COR-L47 (cell line): ENCODE measurements at regions not wholly inside any gene's neighbourhood (a gene's known extent, or its start where the extent isn't known, plus 50 kb on each side); places are given as distances from the start of the nearest gene placed in this dataset.
A peak's percentile ranks its signal among the peaks of the same experiment; 100 is the strongest.
"Not testable (repeated sequence)": the region's sequence is repeated elsewhere in the genome, so short reads cannot be mapped to it uniquely, and the experiment has no call there.

Source experiments
- DNase-seq: peaks from one replicate; lab custom pipeline; 2025; lab: John Stamatoyannopoulos, UW

DNA sequence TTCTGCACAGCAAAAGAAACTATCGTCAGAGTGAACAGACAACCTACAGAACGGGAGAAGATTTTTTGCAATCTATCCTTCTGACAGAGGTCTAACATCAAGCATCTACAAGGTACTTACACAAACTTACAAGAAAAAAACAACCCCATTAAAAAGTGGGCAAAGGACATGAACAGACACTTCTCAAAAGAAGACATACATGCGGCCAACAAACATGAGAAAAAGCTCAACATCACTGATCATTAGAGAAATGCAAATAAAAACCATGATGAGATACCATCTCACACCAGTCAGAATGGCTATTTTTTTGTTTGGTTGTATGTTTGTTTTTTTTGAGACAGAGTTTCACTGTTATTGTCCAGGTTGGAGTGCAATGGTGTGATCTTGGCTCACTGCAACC is 131.5 kb upstream of the MED13 start:
- DNase-seq, result not testable (repeated sequence)

DNA sequence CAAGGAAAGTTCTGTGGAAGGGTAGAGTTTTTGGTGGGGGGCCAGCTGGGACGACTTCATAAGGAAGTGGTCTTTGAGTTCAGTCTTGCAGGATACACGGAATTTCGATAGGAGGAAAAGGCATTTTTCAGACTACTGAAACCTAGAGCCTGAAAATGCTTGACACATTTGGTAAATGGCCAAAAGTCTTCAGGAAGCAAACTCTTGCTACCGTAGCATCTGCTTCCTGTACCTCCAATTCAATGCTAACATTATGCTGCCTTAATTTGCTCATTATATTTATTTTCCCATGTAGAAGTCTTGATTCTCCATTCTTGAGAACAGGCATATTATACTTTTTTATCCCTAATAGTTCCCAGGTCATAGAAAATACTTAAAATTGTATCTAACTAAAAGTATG is 129.3 kb upstream of the MED13 start:
- no peak for DNase-seq

DNA sequence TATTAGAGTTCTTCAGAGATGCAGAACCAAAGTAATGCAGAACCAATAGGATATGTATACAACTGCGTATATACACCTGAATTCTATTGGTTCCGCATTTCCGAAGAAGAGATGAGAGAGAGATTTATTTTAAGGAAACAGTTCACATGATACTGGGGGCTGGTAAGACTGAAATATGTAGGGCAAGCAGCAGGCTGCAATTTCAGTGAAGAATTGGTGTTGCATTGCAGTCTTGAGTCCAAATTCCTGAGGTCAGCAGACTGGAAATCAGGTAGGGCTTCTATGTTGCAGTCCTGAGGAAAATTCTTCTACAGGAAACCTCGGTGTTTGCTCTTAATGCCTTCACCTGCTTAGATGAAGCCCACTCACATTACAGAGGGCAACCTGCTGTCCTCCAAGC is 128.2 kb upstream of the MED13 start:
- no peak for DNase-seq

DNA sequence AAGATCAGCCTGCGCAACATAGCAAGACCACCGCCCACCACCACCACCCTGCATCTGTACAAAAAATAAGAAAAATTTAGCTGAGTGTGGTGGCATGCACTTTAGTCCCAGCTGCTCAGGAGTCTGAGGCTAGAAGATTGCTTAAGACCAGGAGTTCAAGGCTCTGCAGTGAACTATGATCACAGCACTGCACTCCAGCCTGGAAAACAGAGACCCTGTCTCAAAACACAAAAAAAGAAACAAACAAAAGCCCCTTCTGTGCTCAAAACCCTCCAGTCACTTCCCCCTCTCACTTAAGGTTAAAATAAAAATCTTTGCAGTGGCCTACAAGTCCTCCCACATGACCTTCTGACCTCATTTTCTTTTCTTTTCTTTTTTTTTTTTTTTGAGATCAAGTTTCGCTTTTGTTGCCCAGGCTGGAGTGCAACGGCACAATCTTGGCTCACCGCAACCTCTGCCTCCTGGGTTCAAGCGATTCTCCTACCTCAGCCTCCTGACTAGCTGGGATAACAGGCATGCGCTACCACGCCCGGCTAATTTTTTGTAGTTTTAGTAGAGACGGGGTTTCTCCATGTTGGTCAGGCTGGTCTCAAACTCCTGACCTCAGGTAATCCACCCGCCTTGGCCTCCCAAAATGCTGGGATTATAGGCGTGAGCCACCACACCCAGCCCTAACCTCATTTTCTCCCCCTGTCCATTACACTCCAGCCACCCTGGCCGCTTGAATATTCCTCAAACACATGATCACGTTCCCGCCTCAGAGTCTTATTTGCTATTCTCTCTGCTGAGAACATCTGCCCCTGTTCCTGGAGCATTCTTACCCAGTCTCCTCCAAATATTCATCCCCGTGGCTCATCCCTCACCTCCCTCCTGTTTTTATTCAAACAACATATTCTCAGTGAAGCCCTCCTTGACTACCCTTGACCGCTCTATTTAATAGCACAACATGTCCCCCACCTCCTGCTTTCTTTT is 126.6 kb upstream of the MED13 start:
- DNase-seq, result no peak

DNA sequence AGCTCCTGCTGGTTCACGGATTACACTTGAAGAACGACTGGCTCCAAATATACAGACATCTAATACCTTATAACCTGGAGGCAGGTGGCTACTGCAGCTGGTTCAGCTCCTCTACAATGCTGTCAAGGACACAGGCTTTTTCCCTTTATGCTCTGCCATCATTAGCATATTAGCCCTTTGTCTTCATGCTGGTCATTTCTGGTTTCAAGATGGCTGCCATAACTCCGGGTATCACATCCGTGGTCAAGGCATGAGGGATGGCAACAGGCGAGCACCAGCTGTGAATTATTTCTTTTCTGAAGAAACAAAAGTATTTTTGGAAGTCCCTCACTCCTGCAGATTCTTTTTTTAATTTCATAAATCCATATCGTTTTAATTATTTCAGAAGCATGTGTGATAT is 124.3 kb upstream of the MED13 start:
- no peak for DNase-seq

DNA sequence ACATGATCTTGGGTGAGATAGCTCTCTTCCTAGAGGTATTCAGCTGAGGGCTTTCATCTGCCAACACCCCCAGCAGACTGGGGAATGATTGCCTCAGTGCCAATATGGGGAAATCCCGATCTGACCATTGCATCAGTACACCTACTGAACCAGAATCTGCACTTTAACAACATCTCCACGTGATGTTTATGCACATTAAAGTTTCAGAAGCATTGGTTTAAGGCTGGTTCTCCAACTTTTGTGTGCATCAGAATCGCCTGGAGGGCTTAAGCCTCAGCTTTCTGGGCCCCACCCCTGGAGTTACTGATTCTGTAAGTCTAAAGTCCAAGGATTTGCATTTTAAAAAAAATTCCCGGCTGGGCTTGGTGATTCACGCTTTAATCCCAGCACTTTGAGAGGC is 123.6 kb upstream of the MED13 start:
- no peak for DNase-seq

DNA sequence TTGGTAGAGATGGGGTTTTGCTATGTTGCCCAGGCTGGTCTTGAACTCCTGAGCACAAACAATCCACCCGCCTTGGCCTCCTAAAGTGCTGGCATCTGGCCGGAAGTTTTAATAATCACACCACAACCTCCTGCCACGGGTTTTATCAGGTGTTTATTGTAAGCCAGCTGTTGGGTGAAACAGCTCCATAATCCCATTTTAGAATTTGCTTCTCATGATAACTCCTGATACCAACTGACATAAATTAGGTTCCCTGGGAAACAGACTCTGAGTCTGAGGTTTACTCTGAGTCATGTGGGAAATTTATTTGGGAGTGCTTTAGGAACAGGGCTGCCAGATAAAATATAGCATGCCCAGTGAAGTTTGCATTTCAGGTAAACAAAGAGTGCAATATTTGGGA is 122.6 kb upstream of the MED13 start:
- DNase-seq, result no peak

DNA sequence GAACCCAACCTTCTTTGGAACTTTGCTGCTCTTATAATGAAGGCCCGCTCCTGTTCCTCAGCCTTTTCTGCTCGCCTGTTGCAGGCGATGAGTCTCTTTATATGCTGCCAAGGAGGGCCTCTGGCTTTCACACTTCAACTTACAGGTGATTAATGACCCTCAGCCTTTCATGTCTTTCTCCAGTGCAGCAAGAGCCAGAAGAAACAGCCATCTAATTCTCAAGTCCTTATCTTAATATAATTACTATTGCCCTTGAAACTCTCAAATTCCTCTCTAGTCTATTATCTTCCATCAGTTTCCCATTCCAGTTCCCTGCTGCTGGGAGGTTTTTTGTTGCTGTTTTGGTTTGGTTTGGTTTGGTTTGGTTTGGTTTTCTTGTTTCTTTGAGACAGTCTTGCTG is 121.8 kb upstream of the MED13 start:
- DNase-seq, result no peak

DNA sequence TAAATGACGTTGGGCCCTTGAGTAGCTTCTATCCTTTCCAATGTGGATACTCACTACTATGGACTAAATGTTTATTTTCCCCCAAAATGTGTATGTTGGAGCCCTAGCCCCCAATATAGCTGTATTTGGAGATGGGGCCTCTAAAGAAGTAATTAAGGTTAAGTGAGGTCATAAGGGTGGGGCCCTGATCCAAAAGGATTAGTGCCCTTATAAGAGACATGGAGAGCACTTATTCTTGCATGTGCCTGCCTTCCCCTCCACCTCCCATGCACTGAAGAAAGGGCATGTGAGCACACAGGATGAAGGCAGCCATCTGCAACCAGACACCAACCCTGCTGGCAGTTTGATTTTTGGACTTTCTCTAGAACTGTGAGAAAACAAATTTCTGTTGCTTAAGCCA is 115.7 kb upstream of the MED13 start:
- DNase-seq, result no peak

DNA sequence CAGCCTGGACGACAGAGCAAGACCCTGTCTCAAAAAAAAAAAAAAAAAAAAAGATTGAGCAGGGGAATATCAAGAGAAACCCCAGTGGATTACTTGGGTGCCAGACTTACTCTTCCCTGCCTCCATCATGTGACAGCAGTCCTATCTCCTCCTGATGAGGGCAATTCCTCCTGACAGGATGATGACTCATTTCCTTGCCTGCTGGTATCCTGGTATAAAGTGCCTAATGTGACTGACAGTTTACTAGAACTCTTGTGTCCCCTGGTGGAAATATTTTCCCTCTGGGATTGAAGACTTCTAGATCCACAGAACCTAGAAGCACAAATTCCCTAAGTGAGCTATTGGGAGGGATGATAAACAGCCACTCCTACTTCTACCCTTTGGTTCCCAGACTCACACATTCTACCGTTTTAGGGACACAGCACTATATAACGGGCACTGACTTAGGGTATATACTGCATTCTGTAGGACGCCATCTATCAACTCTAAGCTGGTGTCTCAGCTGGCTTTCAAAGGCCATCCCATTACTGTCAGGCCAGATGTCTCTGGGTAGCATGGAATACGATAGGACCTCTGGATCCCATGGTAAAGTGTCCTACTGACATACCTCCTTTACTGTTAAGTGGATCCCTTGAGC is 114.6 kb upstream of the MED13 start:
- DNase-seq, result peak; percentile 15

DNA sequence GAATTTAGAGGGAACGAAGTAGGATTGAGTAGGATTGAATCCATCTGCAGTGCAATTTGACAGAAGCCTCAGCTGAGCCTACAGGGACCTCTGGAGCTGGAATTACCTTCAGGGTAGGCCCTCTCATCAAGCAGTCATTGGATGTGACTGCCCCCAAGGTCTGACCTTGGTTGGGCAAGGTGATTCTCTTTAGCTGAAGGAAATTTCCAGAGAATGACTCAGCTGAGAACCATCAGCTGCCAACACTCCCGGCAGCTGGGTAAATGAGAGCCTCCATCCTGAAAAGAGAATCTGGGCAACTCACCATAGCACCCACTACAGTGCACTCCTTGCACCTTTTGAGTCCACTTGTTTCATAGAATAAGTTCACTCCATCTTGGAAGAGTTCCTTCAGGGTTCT is 113.5 kb upstream of the MED13 start:
- DNase-seq, result no peak

DNA sequence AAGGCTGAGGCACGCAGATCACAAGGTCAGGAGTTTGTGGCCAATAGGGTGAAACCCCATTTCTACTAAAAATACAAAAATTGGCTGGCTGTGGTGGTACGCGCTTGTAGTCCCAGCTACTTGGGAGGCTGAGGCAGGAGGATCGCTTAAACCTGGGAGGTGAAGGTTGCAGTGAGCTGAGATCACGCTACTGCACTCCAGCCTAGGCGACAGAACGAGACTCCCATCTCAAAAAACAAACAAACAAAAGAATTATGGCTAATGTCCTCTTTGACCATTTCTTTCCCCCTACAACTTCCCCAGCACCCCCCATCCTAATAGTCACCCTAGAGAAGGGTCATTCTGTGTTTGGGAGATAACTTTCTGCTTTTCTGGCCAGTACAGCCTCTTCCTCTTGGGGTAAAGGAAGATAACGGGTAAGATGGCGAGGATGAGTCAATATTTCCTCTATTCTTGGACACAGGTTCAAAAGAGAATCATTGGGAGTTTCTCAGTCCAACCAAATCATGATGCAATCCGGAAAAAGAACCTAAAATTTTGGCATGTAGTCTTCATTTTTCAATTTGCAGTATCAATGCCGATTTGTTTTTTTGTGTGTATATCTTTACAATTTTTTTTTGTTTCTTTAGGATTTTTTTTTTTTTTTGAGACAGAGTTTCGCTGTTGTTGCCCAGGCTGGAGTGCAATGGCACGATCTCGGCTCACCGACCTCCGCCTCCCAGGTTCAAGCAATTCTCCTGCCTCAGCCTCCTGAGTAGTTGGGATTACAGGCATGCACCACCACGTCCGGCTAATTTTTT is 107.6 kb upstream of the MED13 start:
- DNase-seq, result no peak

DNA sequence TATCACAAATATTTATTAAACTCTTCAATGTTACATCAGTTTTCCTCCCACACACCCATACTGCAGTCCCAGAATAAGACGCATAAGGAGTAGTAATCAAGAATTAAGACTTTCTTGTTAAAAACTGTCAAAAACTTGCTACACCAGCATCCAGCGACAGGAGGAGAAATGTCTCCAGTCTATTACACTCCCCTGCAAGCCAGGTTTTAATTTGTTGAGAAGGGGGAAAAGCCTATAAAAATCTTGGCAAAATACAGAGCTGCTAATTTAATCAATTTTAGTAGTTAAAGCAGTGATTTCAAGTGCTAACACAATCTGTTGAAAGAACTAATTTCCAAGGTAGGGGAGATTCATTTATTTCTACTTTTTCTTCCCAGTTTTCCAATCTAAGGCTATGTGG is 102.0 kb upstream of the MED13 start:
- DNase-seq, result no peak

DNA sequence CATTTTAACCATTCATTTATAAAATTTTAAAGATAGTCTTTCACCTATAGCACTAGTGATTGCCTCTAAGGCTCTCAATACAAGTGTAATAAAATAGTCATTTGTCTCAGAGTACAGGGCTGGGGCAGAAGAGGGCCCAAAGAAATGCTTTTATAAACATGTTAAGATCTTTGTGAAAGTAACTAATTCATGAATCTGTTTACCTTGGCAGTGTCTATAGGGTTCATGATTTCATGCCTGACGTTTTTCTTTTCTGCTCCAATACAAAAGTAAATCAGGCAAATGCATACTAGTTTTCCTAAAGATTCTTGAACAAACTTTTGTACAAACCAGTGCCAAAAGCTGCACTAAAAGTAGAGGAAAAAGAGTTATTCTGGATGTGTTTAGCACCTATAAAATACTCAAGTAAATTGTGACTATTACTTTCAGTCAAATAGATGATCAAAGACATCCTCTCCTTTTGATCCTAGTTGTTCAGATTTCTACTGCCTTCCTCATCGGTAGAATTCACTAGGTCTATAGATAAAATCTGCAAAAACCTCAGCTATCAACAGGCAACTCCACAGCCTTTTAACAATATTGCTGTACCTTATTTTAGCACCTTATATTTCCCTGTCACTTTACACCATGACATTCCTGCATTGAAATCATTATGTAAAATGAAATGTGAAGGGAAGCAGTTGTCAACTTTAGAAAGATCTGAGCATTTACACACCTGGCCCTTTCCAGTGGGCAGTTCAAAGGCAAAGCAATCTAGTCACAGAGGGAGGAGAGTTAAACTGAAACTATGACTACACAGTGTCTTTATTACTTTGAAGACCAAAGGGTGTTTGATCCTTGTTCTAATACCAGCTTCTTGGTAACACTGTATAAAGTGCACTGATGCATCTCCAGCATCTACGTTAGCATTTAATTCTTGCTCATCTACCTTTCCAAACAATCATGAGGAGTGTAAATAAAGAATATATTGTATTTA is 100.0 kb upstream of the MED13 start:
- DNase-seq, result no peak

DNA sequence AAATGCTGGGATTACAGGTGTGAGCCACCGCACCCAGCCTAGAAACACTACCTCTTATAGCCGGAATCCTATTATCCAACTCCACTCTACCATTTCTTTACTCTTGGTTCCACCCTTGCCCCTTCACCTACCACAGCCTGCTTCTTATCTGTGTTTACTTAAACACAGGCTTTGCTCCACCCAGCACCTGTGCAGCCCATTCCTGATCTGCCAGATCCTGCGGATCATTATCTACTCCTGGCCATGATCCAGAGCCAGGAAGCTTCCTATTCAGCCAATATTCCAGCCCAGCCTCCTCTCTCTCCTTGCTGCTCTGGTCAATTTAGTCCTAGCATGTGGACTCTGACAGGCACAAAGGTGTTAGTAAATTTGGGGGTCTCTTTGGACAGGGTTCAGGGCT is 98.8 kb upstream of the MED13 start:
- peak; percentile 69 for DNase-seq

DNA sequence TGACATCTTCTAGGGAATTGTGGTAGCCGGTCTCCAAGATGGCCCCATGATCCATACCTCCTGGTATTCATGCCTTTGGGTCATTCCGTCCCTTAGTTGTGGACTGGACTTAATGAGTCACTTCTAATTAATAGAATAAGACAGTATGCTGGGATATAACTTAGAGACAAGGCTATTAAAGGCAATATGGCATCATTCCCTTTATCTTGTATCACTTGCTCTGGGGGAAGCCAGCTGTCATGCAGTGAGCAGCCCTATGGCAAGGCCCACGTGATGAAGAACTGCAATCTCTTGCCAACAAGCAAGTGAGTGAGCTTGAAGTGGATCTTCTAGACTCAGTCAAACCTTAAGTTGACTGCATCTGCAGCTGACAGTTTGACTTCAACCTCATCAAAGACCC is 97.8 kb upstream of the MED13 start:
- DNase-seq, result no peak

DNA sequence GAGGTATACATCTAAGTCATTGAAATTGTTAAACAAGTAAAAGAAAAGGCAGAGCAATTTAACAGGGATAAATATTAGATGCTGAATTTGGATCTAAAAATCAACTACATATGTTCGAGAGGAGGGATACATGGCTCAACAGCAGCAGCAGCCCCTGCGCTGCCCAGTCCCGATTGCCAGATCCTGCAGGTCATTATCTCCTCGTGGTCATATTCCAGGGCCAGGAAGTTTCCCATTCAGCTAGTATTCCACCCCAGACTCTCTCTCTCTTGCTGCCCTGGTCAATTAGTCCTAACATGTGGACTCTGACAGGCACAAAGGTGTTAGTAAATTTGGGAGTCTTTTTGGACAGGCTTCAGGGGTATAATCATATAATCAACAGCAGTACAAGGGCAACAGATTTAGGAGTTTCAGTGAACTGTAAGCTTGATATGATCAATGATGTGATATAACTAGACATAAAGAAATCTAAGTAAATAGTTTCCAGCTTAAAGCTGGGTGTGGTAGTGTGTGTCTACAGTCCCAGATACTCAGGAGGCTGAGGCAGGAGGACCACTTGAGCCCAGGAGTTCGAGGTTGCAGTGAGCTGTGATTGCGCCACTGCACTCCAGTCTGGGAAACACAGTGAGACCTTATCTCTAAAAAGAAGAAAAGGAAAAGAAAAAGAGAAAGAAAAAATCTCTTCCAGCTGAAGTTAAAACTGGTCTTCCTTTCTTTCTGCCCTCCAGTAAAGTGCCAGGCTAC is 96.5 kb upstream of the MED13 start:
- no peak for DNase-seq

DNA sequence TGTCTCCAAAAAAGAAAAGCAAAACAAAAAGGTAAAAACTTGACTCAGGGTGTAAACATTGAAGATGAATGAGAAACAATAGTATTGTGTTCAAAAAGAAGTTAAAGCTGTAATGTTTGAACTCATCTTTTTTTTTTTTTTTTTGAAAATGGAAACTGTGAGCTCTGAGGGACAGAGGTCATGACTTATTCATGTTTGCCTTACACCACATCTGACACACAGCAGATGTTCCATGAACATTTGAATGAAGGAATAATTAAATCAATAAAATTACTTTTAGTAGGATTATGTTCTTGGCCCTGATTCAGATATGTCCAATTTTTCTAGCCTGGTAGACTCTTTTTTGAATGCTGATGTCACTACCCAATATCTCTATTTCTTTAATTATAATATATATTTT is 95.7 kb upstream of the MED13 start:
- no peak for DNase-seq

DNA sequence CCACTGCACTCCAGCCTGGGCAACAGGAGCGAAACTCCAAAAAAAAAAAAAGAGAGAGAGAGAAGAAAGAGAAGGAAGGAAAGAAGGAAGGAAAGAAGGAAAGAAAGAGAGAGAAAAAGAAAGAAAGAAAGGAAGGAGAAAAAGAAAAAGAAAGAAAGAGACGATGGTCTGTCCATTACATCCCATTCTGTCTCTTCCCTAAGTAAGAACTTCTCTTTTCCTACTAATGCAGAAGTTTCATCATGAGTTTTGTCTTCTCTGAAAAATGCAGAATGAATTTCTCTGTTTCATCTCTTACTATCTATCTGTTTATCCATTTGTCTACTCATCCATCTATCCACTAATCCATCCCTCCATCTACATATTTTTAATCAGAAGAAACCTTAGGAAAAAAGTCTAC is 94.9 kb upstream of the MED13 start:
- no peak for DNase-seq

DNA sequence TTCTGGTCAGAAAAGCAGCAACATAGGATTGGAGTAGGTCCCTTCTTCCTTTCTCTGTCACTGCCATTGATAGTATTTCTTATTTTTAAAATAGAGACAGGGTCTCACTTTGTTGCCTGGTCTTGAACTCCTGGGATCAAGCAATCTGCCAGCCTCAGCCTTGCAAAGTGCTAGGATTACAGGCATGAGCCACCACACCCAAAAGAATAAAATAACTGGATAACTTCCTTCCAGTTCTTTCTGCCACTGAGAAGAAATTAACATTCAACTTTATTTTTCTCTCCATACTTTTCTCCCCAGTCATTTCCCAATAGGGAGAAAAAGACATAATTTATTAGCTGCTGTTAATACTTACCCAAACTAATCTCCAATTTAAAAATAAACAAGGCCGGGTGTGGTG is 91.9 kb upstream of the MED13 start:
- DNase-seq, result no peak

DNA sequence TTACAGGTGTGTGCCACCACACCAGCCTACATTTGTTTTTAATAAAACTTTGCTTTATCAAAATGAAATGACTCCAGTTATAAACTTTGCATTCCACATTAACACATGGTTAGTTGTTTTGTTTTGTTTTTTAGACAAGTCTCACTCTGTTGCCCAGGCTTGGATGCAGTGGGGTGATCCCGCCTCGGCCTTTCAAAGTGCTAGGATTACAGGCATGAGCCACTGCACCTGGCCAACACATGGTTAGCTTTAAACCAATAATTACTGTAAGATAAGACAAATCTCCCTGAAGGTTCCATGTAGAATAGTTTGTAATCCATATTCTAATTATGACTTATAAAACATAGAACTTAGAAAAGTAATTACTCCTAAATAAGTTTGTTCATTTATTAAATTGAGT is 89.8 kb upstream of the MED13 start:
- no peak for DNase-seq
